GM12878 (cell line): ENCODE measurements at regions not wholly inside any gene's neighbourhood (a gene's known extent, or its start where the extent isn't known, plus 50 kb on each side); places are given as distances from the start of the nearest gene placed in this dataset.

Experiments used
- CHD4 ChIP-seq: fragments of 200-600 bp; sonication (generic); IDR thresholded peaks from 2 replicates; pipeline ENCODE4 v1.6.1; 2016; ENCODE audit warnings: mild to moderate bottlenecking
- CREM ChIP-seq: IDR thresholded peaks from 2 replicates; pipeline ENCODE4 v1.6.1; 2014; ENCODE audit warnings: antibody characterized with exemption, low read depth
- EP300 ChIP-seq, 2 experiments: fragments of 150-350 bp in 1 of 2; IDR thresholded peaks; 2 replicates each; pipeline ENCODE4 v1.6.1; 2011 to 2012; ENCODE audit warnings: low read depth in 2 of 2, low read length in 2 of 2, borderline replicate concordance in 1 of 2, improper control_type of control experiment in 1 of 2, inconsistent platforms in 1 of 2; ENCODE audit not compliant: control insufficient read depth in 1 of 2
- EZH2 ChIP-seq: IDR thresholded peaks from 2 replicates; pipeline ENCODE4 v1.6.1; 2012; ENCODE audit warnings: low read depth, mild to moderate bottlenecking, control low read depth, inconsistent platforms, low read length, borderline replicate concordance; ENCODE audit not compliant: control insufficient read depth
- FOS ChIP-seq: IDR thresholded peaks from 3 replicates; pipeline ENCODE4 v1.6.1; 2011; ENCODE audit warnings: borderline replicate concordance; ENCODE audit not compliant: insufficient read length; ENCODE audit errors: extremely low read depth
- GABPA ChIP-seq: IDR thresholded peaks from 2 replicates; pipeline ENCODE4 v1.6.1; 2014; ENCODE audit warnings: antibody characterized with exemption, low read depth, mild to moderate bottlenecking, inconsistent platforms
- HDAC6 ChIP-seq: fragments of 200-600 bp; sonication (generic); IDR thresholded peaks from one replicate; pipeline ENCODE4 v1.8.0; 2017; ENCODE audit warnings: antibody characterized with exemption; ENCODE audit not compliant: unreplicated experiment
- POLR2A ChIP-seq: IDR thresholded peaks from 2 replicates; pipeline ENCODE4 v1.6.1; 2011; ENCODE audit warnings: low read depth, mild to moderate bottlenecking, low read length
- TF ChIP-seq, protein P1 (sequence below): IDR thresholded peaks from 2 replicates; pipeline ENCODE4 v1.6.1; 2011; ENCODE audit warnings: low read depth, low read length, improper control_type of control experiment, borderline replicate concordance
- TF ChIP-seq, protein P2 (sequence below), 3 experiments: IDR thresholded peaks in 2 of 3; conservative IDR thresholded peaks in 1 of 3; 2 replicates each; pipeline ENCODE4 v1.5.1; 2011; ENCODE audit warnings: low read depth in 3 of 3, low read length in 3 of 3, mild to moderate bottlenecking in 3 of 3, control low read depth in 2 of 3, moderate library complexity in 2 of 3, inconsistent platforms in 1 of 3, mixed read lengths in 1 of 3; ENCODE audit not compliant: control insufficient read depth in 2 of 3, insufficient read depth in 1 of 3; ENCODE audit errors: extremely low read depth in 1 of 3

DNA sequence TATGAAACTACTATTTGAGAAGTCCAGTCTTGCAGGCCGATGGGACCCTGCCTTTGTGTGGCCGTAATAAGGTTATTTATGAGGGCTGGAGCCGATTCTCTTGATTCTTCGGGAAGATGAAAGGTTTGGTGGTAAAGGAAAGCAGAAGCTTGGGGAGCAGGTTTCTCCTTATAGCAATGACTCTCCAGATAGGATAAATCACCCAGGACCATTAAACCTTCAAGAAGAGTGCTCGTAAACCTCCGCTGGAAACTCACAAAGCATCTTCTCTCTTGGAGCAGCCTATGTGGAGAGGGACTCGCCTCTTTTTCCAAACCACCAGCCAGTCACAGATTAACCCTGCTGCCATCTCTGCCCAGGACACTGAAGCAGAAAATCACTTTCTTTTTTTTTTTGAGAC, 69.6 kb upstream of the SALL4 start:
- TF ChIP-seq EZH2: no peak
- no peak for TF ChIP-seq CHD4
- no peak for TF ChIP-seq GABPA
- no peak for TF ChIP-seq HDAC6
- TF ChIP-seq, protein P1, sequence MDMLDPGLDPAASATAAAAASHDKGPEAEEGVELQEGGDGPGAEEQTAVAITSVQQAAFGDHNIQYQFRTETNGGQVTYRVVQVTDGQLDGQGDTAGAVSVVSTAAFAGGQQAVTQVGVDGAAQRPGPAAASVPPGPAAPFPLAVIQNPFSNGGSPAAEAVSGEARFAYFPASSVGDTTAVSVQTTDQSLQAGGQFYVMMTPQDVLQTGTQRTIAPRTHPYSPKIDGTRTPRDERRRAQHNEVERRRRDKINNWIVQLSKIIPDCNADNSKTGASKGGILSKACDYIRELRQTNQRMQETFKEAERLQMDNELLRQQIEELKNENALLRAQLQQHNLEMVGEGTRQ: no peak
- no peak for TF ChIP-seq POLR2A
- TF ChIP-seq EP300 (IDR thresholded peaks at IDR 0.05; ENCODE audit: borderline replicate concordance in 1 of 2, control insufficient read depth in 1 of 2, low read depth in 2 of 2, low read length in 2 of 2): no peak
- TF ChIP-seq FOS: no peak
- TF ChIP-seq, protein P2, sequence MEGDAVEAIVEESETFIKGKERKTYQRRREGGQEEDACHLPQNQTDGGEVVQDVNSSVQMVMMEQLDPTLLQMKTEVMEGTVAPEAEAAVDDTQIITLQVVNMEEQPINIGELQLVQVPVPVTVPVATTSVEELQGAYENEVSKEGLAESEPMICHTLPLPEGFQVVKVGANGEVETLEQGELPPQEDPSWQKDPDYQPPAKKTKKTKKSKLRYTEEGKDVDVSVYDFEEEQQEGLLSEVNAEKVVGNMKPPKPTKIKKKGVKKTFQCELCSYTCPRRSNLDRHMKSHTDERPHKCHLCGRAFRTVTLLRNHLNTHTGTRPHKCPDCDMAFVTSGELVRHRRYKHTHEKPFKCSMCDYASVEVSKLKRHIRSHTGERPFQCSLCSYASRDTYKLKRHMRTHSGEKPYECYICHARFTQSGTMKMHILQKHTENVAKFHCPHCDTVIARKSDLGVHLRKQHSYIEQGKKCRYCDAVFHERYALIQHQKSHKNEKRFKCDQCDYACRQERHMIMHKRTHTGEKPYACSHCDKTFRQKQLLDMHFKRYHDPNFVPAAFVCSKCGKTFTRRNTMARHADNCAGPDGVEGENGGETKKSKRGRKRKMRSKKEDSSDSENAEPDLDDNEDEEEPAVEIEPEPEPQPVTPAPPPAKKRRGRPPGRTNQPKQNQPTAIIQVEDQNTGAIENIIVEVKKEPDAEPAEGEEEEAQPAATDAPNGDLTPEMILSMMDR (IDR thresholded peaks at IDR 0.05 in 2 of 3, conservative IDR thresholded peaks at IDR 0.05 in 1 of 3; ENCODE audit: control insufficient read depth in 2 of 3, extremely low read depth in 1 of 3, insufficient read depth in 1 of 3, low read depth in 3 of 3, low read length in 3 of 3): no peak
- no peak for TF ChIP-seq CREM
